Gastrocnemius medialis (tissue), 4 donors: ENCODE measurements at regions not wholly inside any gene's neighbourhood (a gene's known extent, or its start where the extent isn't known, plus 50 kb on each side); places are given as distances from the start of the nearest gene placed in this dataset.

Experiments
- CTCF ChIP-seq, 5 experiments: fragments of 450-650 bp in 3 of 5; fragments of 200-600 bp in 2 of 5; sonication (generic) in 2 of 5; IDR thresholded peaks in 4 of 5; conservative IDR thresholded peaks in 1 of 5; 1 replicate in 4 of 5; 2 replicates in 1 of 5; pipeline ENCODE4 v1.5.1; 2016 to 2019; ENCODE audit warnings: antibody characterized with exemption in 5 of 5, mild to moderate bottlenecking in 3 of 5, moderate library complexity in 3 of 5
- POLR2A ChIP-seq, 2 donors: fragments of 450-650 bp; IDR thresholded peaks; one replicate each; pipeline ENCODE4 v1.6.1; 2017; ENCODE audit warnings: antibody characterized with exemption in 2 of 2, mild to moderate bottlenecking in 2 of 2, moderate library complexity in 2 of 2

- TF ChIP-seq CTCF (IDR thresholded peaks at IDR 0.05 in 4 of 5, conservative IDR thresholded peaks at IDR 0.05 in 1 of 5) = no peak
- no peak for TF ChIP-seq POLR2A (IDR thresholded peaks at IDR 0.05)
Observed at GRCh38 chr14:105941226-105942166, 415.1 kb downstream of the TMEM121 start.
